IPS-11a (cell line): ENCODE measurements at regions not wholly inside any gene's neighbourhood (a gene's known extent, or its start where the extent isn't known, plus 50 kb on each side); places are given as distances from the start of the nearest gene placed in this dataset.

Experiments used
- H3K4me3 ChIP-seq: one replicate; pipeline ENCODE4 v1.5.1; 2013; ENCODE audit warnings: low read depth, low read length, control low read depth

DNA sequence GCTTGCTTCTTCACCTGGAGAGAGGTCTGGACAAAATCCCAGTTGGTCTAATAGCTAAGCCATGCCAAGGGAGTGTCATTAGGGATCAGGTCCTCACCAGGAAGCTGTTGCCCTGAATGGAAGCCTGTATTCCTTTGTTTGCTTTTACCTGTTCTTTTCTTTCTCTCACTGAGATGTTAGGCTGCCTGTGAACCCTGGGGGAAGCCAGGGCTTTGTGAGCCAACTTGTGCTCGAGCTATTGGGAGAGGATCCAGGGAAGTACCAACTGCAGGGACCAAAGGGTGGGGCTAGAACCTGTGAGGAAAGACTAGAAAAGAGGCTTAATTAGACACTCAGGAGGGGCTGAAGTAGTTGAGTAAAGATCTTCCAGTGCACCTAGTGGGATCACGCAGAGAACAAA lies 451.2 kb upstream of the TLE4 start:
- H3K4me3 ChIP-seq, result no peak overlapping the region

DNA sequence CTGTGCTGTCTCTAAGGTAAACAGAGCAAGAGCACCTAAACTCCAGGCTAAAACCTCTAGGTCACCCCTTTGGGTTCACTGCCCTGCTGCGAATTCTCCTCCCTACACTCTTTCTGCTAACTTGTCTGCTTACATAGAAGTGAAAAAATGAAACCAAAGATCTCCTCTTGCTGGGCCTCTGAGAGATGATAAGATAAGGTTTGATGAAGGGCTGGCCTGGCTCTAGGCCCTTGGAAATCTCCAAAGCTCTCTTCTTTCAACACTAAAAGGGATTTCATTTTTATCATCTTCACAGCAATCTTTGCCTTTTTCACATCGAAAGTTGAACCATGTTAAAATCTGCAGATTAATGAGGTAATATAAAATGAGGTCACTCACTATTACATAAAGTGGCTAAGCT lies 450.8 kb upstream of the TLE4 start:
- H3K4me3 ChIP-seq, result no peak overlapping the region

DNA sequence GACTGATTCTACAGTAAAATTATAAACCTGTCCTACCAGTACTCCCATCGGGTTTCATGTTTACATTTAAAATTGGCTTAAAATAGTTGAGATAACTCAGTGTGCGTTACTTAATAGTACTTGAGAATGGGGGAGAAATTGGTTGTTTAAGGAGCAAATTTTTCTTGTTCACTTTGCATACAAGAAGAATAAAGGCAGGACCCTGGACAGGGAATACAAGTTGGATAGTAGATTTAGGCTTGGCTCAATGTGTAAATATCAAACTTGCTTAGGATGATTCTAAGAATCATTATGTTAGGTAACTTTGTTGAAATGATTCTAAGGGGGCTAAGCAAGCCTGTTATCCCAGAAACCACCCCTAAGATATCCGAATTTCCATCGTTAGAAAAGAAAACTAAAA lies 448.4 kb upstream of the TLE4 start:
- H3K4me3 ChIP-seq, result no peak overlapping the region

DNA sequence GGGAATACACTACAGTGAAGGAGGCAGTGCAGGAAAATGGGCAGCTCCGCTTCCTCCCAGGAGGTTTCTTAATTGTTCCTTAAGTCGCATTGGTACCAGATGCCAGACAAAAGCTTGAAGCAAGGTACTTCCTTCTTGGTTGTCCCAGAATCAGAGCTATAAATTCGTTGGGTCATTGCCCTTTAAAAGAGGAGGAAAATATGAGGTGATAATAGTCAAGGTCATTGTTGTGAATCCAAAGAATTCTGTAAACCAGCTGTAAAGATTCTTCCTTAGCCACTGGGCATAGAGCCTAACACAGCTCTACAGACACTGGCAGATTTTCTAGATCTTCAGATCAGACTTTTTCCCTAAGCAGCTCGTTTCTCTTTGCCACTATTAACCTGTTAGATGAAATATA lies 444.1 kb upstream of the TLE4 start:
- no peak overlapping the region for H3K4me3 ChIP-seq

DNA sequence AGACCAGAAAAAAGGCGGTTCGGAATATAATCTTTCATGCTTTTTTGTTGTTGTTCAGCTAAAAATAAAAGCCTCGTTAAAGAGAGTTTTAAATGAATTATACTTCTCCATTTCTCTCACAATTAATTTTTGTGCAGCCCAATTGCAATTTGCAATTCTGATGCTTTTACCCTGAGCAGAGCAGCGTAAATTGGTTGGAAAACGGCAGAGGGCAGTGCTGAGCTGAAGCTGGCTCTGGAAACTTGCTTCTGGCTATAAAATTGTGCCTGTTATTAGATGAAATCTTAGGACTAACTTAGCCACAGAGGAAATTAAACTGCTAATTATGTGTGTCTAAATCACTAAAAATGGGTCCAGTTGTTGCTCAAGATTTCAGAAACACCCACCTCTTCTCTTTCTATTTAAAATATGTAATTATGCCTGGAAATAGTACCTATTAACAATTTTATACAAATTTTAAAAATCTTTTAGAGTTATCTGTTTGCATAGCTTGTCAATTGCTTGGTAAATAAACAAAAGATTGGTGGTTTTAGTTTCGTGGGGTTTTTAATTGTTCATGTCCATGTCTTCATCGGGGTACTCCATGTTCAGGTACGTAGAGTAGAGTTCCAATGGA lies 441.8 kb upstream of the TLE4 start:
- no peak overlapping the region for H3K4me3 ChIP-seq

DNA sequence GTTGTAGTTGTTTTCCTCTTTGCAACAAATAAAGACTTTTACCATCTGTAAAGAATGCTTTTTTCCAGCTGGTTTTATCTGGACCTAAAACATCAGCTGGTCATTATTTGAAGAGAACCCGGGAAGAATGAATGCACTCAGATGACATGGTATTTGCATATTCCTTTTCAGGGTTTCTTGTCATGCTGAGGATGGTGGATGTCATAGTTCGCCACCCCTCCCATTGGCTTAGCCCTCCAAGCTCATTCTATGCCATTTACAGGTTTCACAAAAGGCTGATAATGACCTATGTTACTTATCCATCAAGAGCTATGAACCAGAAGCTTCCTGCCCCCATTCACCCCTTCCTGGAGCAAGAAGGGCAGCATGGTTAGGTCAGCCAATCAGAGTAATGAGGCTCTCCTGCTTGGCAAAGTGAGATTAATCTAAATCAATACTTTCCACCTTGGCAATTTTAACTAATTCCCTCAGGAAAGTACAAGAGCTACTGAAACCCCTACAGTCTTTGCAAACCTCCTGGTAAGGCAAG lies 440.5 kb upstream of the TLE4 start:
- H3K4me3 ChIP-seq, result no peak overlapping the region

DNA sequence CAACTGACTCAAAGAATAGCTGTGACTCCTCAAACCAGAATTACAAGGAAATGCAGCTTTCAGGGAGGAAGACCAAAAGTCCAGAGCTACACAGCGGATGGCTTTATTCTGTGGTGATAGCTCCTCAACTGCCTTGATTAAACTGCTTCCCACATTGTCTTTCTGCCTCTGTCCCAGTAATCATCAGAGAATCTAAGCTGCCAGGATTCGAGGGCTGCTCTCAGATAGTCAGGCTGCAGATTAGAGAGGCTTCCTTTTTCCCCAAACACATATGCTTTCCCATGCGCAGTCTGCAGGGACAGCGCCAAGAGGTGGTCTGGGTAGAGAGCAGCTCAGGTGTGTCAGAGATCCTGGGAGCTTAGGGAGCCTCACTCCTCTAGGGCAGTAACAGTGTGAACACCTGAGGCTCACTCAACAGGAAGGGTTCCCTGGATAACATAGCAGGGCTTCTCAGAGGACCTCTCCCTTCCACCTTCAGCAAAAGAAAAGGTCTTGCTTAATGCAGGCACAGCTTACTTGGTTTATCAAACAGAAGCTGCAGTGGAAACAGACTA lies 439.9 kb upstream of the TLE4 start:
- no peak overlapping the region for H3K4me3 ChIP-seq

DNA sequence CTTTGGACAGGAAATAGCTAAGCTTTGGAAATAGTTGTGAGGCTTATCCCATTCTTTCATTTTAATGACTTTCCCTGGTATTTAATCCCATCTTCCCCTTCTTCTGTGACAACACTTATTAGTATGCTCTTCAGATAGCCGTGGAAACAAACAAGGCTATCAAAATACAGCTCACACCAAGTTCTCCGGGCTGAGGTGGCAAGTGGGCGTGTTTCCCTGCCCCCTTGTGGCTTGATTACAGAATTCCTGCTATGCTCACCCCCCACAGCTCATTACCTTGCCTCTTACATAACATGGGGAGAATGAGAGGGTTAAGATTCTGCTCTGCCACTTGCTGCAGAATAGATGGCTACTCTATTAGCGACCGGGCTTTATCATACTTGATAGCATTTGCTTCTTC lies 437.1 kb upstream of the TLE4 start:
- no peak overlapping the region for H3K4me3 ChIP-seq

DNA sequence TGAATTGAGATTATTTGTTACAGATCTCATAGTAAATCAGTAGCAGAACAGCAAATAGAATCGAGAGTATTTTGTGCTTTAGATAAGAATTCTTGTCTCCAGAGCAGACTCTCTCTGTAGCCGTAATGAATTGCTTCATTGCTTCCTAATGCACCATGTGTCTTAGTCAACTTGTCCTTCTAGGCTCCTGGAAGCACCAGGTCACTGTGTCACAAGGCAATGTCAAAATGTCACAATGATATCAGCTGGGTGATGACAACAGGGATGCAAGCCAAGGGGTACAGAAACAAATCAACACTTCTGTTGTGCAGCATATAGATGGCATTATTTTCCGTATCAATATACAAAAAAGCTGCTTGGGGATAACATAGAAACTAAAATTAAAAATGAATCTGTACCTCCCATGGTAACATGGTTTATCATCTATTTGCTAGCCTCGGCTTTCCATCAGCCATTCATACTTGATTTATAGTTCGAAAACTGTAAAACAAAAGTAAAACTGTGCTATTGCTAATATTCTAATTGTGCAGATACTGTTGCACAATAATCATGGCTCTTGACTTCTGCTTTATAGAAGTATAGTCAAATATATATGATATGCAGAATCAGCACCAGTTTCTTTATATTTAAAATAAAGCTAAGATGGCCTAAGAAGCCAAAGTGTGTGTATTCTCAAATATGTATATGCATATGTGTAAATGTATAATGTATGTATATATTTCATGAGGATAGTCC lies 435.9 kb upstream of the TLE4 start:
- H3K4me3 ChIP-seq, result no peak overlapping the region

DNA sequence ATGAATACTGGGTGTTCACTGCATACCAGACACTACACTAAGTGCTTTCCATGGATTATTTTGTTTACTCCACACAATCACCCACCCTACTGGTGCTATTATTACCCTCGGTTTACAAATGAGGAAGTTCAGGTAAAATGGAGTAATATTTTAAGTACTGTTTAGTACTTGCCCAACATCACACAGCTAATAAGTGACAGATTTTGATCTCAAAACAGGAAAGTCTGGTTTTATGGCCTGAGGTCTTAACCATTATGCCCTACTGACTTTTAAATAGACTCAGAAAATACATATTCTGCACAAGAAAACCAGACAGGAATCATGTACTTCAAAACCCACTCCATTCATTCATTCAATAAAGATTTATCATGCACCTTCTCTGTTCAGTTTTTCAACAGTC lies 431.0 kb upstream of the TLE4 start:
- H3K4me3 ChIP-seq, result no peak overlapping the region

DNA sequence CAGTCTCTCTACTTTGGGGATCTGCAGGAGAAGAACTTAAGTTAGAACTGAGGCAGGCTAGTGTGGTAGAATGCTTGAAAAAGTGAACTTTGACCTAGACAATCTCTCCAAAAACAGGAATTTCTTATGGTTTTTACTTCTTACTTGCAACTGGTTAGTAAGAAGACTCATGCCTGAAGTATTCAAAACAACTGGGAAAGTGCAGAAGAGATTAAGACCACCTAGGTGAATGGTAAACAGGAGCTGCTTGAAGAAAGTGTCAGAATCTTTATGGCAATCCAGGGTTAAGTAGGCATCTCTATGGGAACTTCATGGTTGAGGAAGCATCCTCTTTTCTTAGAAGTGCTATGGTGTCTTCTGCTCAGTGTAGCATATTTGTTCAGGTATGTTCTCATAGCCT lies 428.6 kb upstream of the TLE4 start:
- no peak overlapping the region for H3K4me3 ChIP-seq

DNA sequence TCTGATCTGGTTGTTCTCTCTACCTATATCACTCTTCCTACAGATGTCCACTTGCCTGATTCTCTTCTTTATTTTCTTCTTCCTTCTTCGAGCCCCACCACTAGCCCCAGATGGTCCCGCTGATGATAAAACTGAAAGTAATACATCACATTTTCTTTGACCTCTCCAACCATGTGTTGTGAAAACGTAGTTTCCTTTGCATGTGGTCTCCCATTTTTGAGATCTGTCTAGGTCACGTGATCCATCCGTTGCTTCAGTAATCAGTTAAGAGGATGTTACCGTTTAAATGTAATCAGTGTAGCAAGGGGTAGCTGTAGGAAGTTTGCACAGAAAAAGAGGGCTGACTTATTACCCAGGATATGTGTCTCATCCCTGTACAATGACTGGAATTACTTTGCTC lies 426.3 kb upstream of the TLE4 start:
- no peak overlapping the region for H3K4me3 ChIP-seq

DNA sequence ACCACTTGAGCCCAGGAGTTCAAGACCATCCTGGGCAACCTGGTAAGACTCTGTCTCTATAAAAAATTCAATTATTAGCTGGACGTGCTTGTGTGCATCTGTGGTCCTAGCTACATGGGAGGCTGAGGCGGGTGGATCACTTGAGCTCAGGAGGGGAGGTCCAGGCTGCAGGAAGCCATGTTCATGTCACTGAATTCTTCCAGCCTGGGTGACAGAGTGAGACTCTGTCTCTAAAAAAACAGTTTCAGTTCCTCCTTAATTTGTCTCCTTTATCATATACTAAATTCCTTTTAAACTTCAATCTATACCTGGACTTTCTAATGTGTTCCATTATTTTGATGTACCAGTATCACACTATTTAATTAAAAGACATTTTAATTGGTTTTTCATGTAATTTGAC lies 422.2 kb upstream of the TLE4 start:
- H3K4me3 ChIP-seq, result no peak overlapping the region

DNA sequence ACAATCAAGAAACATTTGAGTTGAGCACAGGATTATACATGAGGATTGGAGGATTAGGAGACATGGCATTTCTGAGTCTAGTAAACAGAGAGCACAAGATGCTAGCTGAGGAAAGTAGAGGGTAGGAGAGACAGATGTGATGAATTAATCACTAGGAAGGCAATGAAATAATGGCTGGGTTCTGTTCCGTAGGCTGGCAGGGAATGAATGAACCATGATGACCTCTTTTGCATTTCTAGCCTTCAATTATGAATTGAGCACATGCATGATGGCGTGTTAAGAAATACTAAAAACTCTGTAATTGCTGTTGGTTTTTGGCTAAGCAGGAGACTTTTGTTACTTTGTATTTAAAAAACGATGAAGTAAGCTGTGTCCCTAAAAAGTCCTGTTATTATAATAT lies 420.0 kb upstream of the TLE4 start:
- H3K4me3 ChIP-seq, result no peak overlapping the region

DNA sequence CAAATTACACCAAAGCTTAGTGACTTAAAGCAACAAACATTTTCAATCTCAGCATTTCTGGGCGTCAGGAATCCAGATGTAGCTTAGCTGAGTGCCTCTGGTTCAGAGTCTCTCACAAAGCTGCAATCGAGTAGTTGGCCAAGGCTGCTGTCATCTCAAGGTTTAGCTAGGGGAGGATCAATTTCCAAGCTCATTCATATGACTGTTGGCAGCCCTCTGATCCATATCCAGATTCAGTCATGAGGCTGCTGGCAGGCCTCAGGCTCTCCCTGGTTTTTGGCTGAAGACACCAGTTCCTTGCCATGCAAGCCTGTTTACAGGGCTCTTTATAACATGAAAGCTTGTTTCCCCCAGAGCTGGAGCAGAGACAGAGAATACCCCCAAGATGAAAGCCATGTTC lies 419.5 kb upstream of the TLE4 start:
- no peak overlapping the region for H3K4me3 ChIP-seq

DNA sequence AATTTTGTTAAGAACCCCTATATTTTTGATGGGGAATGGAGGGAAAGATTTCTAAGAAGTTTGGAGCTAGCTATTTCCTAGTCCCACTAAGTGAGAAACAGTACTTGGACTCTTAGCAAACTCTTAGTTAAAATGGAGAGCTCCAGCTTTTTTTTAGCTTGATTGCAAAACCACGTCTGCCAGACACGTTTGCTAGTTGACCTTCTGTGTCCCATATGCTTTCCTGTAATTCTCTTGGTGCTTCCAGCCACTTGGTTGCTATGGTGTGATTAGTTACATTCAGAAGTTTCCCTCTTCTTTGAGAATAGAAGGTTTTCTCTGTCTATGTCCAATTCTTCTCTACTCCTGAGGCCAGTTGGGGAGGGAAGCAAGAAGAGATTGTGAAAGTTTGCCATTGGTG lies 417.0 kb upstream of the TLE4 start:
- no peak overlapping the region for H3K4me3 ChIP-seq

DNA sequence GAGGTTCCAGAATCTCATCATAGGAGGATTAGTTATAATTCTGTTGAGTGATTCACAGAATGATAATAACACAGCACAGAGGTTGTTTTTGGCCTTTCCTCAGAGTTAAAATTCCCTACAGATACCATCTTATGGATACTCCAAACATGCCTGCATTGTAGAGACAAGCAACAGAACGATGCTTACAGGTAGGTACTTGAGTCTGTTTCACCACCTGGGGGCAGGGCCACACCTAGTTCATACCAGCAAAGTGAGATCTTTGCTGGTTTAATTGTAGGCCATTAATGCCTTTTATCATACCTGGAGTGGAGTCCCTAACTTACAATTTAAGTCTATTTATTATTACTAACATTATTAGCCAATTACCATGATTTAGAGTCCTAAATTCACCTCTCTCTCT lies 416.5 kb upstream of the TLE4 start:
- no peak overlapping the region for H3K4me3 ChIP-seq

DNA sequence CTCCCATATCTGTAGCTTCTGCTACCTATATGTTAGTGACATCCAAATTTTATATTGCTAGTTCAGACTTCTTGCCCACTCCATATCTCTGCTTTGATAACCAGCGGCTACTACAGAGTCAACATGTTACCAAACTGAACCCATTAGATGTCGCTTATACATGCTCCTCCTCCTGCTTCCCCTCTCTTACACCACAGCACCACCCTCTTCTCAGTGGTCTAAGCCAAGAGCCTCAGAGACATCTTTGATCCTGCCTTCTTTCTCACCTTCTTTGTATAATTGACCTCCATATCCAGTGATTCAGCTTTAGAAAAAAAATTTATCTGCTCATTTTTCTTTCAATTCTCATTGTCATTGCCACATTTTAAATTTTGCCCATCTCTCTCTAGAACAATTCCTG lies 408.2 kb upstream of the TLE4 start:
- H3K4me3 ChIP-seq, result no peak overlapping the region

DNA sequence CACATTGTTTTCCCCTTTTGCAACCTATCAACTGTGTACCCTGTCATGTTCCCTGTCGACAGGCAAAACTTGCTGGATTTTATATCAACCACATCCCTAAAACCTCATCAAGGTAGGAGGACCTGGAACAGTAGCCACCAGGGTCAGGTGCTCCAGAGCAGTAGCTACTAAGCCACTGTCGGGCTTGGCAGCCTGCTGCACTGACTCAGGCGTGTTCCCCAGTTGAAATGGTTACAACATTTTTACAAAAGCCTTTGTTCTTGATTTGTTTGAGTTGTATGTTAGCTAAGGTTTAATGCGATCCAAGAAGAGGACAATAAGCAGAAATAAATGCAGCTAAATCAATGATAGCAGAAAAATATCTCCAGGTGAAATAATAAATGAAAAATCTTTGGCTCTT lies 407.4 kb upstream of the TLE4 start:
- H3K4me3 ChIP-seq, result no peak overlapping the region

DNA sequence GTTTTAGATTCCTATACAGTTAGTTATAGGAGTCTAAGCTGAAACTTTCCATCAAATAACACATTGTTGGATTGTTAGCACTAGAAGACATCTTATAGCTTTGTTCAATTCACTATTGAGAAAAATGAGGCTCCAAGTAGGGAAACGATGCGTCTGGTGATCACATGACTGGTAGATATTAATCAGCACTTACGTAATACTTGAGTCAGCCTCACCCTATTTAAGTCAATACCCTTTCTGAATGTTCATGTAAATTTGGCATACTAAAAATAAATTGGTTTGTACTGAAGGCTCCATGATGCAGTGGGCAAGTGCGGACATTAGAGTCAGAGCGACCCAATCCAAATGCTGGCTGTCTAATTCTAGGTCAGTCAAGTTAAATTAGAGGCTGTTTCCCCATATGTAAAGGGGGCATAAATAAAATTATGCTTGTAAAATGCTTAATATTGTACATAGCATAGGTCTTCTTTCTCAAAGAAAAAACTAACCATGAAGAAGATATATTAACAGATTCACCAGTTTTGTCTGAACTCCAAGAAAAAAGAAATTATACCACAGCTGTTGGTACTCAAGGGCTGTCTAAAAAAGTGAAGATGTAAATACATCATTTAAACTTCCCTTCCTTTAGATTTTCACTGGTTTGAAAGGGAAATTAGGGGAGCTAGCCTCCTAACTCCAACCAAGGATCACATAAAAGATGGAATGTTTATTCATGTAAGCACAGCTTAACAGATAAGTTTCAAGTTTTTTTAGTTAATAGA lies 406.6 kb upstream of the TLE4 start:
- no peak overlapping the region for H3K4me3 ChIP-seq

DNA sequence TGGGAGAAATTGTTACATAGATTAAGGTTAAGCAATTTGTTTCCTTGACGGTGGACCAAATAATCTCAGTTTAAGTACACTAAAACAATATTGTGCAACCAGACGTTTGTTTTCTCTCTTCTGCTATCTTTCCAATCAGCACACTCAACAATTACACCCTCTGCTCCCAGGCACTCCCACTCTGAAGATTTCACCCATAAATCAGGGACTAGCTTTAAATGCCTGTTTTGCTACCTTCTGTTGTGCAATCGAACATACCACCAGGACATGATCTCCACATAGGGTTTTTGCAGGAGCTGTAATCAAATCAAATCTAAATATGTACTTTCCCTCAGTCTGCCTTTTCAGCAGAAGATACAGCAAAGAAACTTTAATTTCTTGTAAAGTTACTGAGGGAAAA lies 405.8 kb upstream of the TLE4 start:
- H3K4me3 ChIP-seq, result no peak overlapping the region

DNA sequence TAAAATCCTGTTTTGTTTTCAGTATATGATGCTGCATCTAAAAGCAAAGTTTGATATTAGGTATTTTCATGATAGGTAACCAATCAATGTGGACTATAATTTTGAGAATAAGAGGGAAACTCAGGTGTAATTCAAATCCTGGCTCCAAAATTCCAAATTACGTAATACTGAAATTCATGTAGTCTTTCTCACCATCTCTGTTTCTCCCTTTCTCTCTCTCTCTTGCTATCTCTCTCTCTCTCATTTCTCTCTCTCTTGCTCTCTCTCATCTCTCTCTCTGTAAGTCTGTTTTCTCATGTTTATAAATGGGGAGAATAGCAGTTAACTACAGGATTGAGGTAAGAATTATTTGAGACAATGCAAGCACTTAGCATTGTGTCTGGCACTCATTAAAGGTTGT lies 401.1 kb upstream of the TLE4 start:
- H3K4me3 ChIP-seq, result no peak overlapping the region
